A549 (cell line): ENCODE measurements at regions not wholly inside any gene's neighbourhood (a gene's known extent, or its start where the extent isn't known, plus 50 kb on each side); places are given as distances from the start of the nearest gene placed in this dataset.

Experiments used
- SMC3 ChIP-seq: fragments of >200 bp; sonication (Bioruptor Twin); formaldehyde crosslinking; IDR thresholded peaks from 3 replicates; pipeline ENCODE4 v1.6.1; 2018; ENCODE audit warnings: inconsistent platforms
- TF ChIP-seq, protein P1 (sequence below): fragments of >200 bp; sonication (Bioruptor Twin); formaldehyde crosslinking; IDR thresholded peaks from 3 replicates; pipeline ENCODE4 v1.5.1; 2016

DNA sequence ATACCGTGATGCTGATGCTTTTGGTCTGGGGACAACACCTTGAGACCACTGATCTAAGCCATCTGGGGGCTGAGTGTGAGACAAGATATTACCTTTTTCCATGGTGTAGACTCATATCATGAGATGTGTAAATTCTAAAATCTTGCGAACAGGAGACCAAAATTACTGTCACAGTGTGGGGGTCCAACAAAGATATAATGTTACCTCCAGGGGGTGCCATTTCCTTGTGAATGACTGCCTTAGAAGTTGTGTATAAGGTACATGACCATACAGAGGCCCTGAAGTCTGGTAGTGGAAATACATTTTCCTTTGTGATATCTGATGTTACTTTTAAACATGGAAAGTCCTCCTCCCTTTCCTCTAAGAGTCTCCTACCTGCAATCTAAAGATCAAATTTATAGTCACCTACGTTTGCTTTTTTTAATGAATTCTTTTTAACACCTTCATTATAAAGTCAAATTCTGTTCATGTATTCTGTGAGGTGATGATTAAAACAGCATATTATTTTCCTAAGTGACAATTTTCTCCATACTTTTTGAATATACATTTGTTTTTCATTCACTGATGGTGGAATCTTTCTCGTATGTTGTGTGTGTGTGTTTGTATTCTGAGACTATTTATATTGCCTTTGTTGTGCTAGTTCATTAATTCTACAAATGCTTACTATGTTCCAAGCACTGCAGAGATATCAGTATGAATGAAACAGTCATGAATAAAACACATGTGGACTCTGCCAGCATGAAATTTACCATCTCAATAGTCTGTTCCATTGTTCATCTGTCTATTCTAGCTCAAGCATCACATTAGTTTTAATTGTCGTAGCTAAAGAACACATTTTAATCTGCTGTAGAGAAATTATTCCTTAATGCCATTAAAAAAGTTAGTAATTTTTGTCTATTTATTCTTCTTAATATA is 113.7 kb downstream of the RFC3 start:
- TF ChIP-seq, protein P1, sequence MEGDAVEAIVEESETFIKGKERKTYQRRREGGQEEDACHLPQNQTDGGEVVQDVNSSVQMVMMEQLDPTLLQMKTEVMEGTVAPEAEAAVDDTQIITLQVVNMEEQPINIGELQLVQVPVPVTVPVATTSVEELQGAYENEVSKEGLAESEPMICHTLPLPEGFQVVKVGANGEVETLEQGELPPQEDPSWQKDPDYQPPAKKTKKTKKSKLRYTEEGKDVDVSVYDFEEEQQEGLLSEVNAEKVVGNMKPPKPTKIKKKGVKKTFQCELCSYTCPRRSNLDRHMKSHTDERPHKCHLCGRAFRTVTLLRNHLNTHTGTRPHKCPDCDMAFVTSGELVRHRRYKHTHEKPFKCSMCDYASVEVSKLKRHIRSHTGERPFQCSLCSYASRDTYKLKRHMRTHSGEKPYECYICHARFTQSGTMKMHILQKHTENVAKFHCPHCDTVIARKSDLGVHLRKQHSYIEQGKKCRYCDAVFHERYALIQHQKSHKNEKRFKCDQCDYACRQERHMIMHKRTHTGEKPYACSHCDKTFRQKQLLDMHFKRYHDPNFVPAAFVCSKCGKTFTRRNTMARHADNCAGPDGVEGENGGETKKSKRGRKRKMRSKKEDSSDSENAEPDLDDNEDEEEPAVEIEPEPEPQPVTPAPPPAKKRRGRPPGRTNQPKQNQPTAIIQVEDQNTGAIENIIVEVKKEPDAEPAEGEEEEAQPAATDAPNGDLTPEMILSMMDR, result peak; percentile 32; the same call in 1 of the 3 replicates
- peak; percentile 68 for TF ChIP-seq SMC3
